ENCODE measurements at regions not wholly inside any gene's neighbourhood (a gene's known extent, or its start where the extent isn't known, plus 50 kb on each side); places are given as distances from the start of the nearest gene placed in this dataset.

DNA sequence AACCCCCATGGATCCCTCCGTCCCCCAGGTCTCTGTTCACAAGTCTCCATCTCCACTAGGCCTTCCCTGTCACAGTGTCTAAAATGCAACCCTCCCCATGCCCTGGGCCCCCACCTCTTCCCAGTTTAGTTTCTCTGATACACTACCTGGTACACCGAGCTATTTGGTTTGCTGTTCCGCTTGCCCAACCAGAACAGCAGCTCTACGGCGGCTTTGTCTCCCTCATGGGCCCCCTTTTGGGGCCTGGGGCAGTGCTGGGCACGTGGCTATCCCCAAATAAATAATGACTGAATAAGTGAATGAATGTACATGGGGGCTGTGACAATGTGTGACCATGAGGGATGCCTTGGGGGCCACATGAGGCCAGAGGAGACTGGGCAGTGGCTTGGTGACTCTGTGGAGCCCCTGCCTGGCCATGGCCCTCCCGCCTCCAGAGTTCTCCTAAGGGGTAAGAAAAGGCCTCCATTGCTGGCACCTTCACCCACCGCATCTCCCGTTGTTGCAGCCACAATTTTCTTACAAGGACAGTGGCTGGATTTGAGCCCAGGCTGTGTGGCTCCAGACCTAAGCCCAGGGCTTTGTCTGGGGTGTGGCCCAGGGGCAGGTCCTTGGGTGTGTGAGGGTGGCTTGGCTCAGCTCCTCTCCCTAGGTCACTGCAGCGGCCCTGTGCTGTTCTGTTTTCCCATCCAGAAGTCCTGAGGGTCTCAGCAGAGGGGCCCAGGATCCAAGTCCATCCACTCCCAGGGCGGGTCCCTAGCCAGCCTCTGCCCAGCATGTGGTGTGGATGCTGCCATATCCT is 408.5 kb upstream of the SULF2 start:
- no peaks in the 10 kb centered on the region for H3K9me3 Mint-ChIP-seq
- H3K4me1 Mint-ChIP-seq, result no peaks in the 10 kb centered on the region
- ATAC-seq (replicated peaks), result no peak
- no peak overlapping the region for H3K4me3 Mint-ChIP-seq
- peaks cover 16 to 19% of the 10 kb centered on the region in 2 donors for H3K27me3 Mint-ChIP-seq
- no peak overlapping the region for H3K27ac Mint-ChIP-seq
- no peak for DNase-seq
- peaks cover 0 to 2% of the 10 kb centered on the region in 2 donors for H3K36me3 Mint-ChIP-seq

DNA sequence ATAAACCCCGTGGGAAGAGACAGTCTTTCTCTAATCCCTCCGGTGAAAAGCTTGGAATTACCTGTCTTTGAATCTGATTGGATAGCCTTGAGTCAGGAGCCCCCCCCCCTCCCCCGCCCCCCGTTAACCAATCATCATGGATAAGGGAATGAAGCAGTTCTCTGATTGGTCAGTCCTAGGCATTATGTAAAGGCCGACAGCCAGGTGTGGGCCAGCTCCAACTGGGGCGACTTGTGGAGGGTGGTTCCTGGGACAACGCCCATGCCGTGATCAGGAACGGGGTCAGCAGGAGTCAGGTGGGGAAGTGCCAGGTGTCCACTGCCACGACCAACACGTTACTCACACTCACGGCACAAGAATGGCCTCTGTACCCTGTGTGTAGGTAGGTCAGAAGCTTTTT is 406.8 kb upstream of the SULF2 start:
- Mint-ChIP-seq H3K27ac (no peak overlapping the region), H3K9me3 (peaks cover 0 to 2% of the 10 kb centered on the region in 2 donors), H3K27me3 (peaks cover 19 to 25% of the 10 kb centered on the region in 2 donors), H3K36me3 (peaks cover 0 to 3% of the 10 kb centered on the region in 2 donors), H3K4me3 (no peak overlapping the region), H3K4me1 (no peaks in the 10 kb centered on the region)
- DNase-seq (no peak), ATAC-seq (replicated peaks) (no peak)

- no peak for DNase-seq
- H3K27me3 Mint-ChIP-seq, result peaks cover 22 to 32% of the 10 kb centered on the region in 2 donors
Measured at GRCh38 chr20:48191200-48191599, 405.9 kb upstream of the SULF2 start.

DNA sequence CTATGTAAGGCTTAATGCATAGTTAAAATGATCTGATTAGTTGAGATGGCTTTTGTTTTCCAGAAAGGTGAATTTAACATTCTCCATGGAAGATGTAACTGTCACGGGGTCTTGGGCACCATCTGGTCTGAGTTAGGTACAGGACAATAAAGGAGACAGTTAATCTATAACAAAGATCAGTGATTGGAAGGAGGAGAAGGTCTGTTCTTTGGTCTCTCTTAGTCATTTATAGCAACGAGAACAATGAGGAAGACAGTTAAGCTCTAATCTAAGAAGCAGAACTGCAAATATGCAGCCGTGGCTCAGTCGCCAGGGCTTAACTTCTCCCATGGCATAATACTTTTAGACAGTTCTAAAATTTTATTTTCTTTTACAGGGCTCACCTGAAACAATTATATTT is 405.5 kb upstream of the SULF2 start:
- ATAC-seq (replicated peaks) (no peak), DNase-seq (no peak)
- Mint-ChIP-seq H3K36me3 (peaks cover 0 to 3% of the 10 kb centered on the region in 2 donors), H3K4me1 (no peaks in the 10 kb centered on the region), H3K27ac (no peak overlapping the region), H3K9me3 (peaks cover 0 to 2% of the 10 kb centered on the region in 2 donors), H3K4me3 (no peak overlapping the region), H3K27me3 (peaks cover 20 to 33% of the 10 kb centered on the region in 2 donors)

More at GRCh38 chr20:48191200-48191599, 405.9 kb upstream of the SULF2 start:
- Mint-ChIP-seq H3K9me3 (peaks cover 0 to 2% of the 10 kb centered on the region in 2 donors), H3K27ac (no peak overlapping the region), H3K36me3 (peaks cover 0 to 3% of the 10 kb centered on the region in 2 donors), H3K4me1 (no peaks in the 10 kb centered on the region), H3K4me3 (no peak overlapping the region)
- ATAC-seq (replicated peaks), result no peak

DNA sequence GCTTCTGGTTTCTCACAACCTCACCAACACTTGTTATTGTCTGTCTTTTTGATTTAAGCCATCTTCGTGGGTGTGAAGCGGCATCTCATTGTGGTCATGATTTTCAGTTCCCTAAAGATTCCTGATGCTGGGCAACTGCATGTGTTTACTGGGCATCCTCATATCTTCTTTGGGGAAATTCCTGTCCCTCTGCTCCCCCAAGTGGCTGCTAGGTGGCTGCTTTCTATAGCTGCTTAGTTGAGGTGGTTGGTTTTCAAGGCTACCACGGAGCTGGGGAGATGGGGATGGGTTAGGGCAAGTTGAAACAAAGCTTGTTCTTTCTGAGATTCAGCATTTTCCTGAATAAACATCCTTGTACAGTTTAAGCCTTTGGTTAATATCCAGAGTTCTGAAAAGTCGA is 403.9 kb upstream of the SULF2 start:
- Mint-ChIP-seq H3K27ac (no peak overlapping the region), H3K4me1 (no peaks in the 10 kb centered on the region), H3K36me3 (peaks cover 0 to 3% of the 10 kb centered on the region in 2 donors), H3K9me3 (peaks cover 0 to 2% of the 10 kb centered on the region in 2 donors), H3K27me3 (peaks cover 14 to 27% of the 10 kb centered on the region in 2 donors), H3K4me3 (no peak overlapping the region)
- peak; percentile 5 for DNase-seq
- ATAC-seq (replicated peaks), result peak; percentile 62 to 80

GRCh38 chr20:48187851-48188250 is 402.6 kb upstream of the SULF2 start:
- DNase-seq (no peak), ATAC-seq (replicated peaks) (no peak)
- Mint-ChIP-seq H3K27me3 (peaks cover 9 to 17% of the 10 kb centered on the region in 2 donors), H3K9me3 (peaks cover 0 to 2% of the 10 kb centered on the region in 2 donors), H3K4me1 (no peaks in the 10 kb centered on the region), H3K36me3 (peaks cover 0 to 3% of the 10 kb centered on the region in 2 donors), H3K27ac (no peak overlapping the region), H3K4me3 (no peak overlapping the region)

- Mint-ChIP-seq H3K27ac (no peak overlapping the region), H3K4me3 (no peak overlapping the region), H3K36me3 (peaks cover 0 to 3% of the 10 kb centered on the region in 2 donors), H3K4me1 (no peaks in the 10 kb centered on the region), H3K9me3 (peaks cover 0 to 2% of the 10 kb centered on the region in 2 donors), H3K27me3 (peaks cover 9 to 17% of the 10 kb centered on the region in 2 donors)
- DNase-seq (no peak), ATAC-seq (replicated peaks) (no peak)
Measured at GRCh38 chr20:48186915-48187314, 401.6 kb upstream of the SULF2 start.

GRCh38 chr20:48186447-48186846 is 401.2 kb upstream of the SULF2 start:
- Mint-ChIP-seq H3K27ac (no peak overlapping the region), H3K9me3 (peaks cover 0 to 3% of the 10 kb centered on the region in 2 donors), H3K4me3 (no peak overlapping the region), H3K36me3 (peaks cover 0 to 5% of the 10 kb centered on the region in 2 donors), H3K27me3 (peaks cover 12 to 21% of the 10 kb centered on the region in 2 donors), H3K4me1 (no peaks in the 10 kb centered on the region)
- ATAC-seq (replicated peaks) (no peak), DNase-seq (no peak)

- peaks cover 0 to 8% of the 10 kb centered on the region in 2 donors for H3K36me3 Mint-ChIP-seq
- H3K9me3 Mint-ChIP-seq, result peaks cover 5 to 8% of the 10 kb centered on the region in 2 donors
- no peaks in the 10 kb centered on the region for H3K4me1 Mint-ChIP-seq
- peaks cover 13 to 24% of the 10 kb centered on the region in 2 donors for H3K27me3 Mint-ChIP-seq
- H3K4me3 Mint-ChIP-seq, result no peak overlapping the region
- H3K27ac Mint-ChIP-seq, result no peak overlapping the region
- DNase-seq, result no peak
- no peak for ATAC-seq (replicated peaks)
Measured at GRCh38 chr20:48184229-48184628, 398.9 kb upstream of the SULF2 start.

GRCh38 chr20:48181261-48181935 is 396.1 kb upstream of the SULF2 start:
- Mint-ChIP-seq H3K36me3 (peaks cover 0 to 6% of the 10 kb centered on the region in 2 donors), H3K4me1 (no peaks in the 10 kb centered on the region)

DNA sequence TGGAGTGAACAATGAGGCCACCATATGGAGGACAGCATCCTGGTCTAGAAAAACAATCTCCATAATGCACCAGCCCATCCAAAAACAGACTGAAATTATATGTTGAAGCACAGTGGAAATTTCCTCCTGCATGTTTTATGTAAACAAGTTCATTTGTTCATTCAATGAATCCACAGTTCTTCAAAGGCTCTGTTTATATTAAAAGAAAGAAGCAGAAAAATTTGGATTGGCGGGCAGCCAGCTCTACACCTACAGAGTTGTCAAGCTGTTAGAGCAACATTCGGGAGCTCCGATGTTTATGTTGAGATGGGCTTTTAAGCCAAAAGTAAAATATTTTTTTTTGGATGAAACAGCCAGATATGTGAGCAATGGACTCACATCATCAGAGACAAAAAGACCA is 395.3 kb upstream of the SULF2 start:
- peaks cover 4 to 24% of the 10 kb centered on the region in 2 donors for H3K27me3 Mint-ChIP-seq
- peaks cover 0 to 6% of the 10 kb centered on the region in 2 donors for H3K36me3 Mint-ChIP-seq
- H3K9me3 Mint-ChIP-seq, result peaks cover 3 to 8% of the 10 kb centered on the region in 2 donors
- ATAC-seq (replicated peaks) (no peak), DNase-seq (no peak)
- no peak overlapping the region for H3K4me3 Mint-ChIP-seq
- H3K27ac Mint-ChIP-seq, result no peak overlapping the region
- no peaks in the 10 kb centered on the region for H3K4me1 Mint-ChIP-seq

More at GRCh38 chr20:48181261-48181935, 396.1 kb upstream of the SULF2 start:
- no peak overlapping the region for H3K4me3 Mint-ChIP-seq
- H3K27me3 Mint-ChIP-seq, result peaks cover 7 to 26% of the 10 kb centered on the region in 2 donors
- H3K27ac Mint-ChIP-seq, result no peak overlapping the region
- ATAC-seq (replicated peaks) (no peak), DNase-seq (no peak)
- H3K9me3 Mint-ChIP-seq, result peaks cover 3 to 8% of the 10 kb centered on the region in 2 donors

GRCh38 chr20:48180024-48180423 is 394.7 kb upstream of the SULF2 start:
- Mint-ChIP-seq H3K27ac (no peak overlapping the region), H3K27me3 (peaks cover 4 to 24% of the 10 kb centered on the region in 2 donors)
- no peak for DNase-seq

GRCh38 chr20:48178633-48179032 is 393.4 kb upstream of the SULF2 start:
- Mint-ChIP-seq H3K9me3 (peaks cover 3 to 8% of the 10 kb centered on the region in 2 donors), H3K27me3 (peaks cover 4 to 24% of the 10 kb centered on the region in 2 donors), H3K4me3 (no peak overlapping the region), H3K27ac (no peak overlapping the region), H3K4me1 (no peaks in the 10 kb centered on the region), H3K36me3 (peaks cover 0 to 6% of the 10 kb centered on the region in 2 donors)
- DNase-seq (no peak), ATAC-seq (replicated peaks) (no peak)

More at GRCh38 chr20:48180024-48180423, 394.7 kb upstream of the SULF2 start:
- Mint-ChIP-seq H3K4me1 (no peaks in the 10 kb centered on the region), H3K36me3 (peaks cover 0 to 6% of the 10 kb centered on the region in 2 donors), H3K9me3 (peaks cover 3 to 8% of the 10 kb centered on the region in 2 donors), H3K4me3 (no peak overlapping the region)
- ATAC-seq (replicated peaks), result no peak

DNA sequence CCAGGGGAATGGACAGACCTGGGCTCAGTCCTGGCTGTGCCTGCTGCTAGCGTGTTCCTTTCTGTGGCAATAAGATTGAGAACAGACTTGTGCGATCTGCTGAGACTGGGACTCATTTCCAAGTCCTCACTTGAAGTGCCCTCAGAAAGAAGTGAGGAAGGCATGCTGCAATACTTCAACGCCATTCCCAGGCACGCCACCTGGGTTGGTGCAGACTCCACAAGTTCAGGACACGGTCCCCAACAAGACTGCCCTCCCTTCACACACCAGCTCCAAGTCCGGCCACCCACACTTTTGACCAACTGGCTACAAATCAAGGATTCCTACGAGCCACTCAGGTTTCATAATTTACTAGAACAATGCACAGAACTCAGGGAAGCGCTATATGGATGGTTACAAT is 391.8 kb upstream of the SULF2 start:
- Mint-ChIP-seq H3K4me1 (no peaks in the 10 kb centered on the region), H3K27ac (no peak overlapping the region), H3K9me3 (peaks cover 4 to 8% of the 10 kb centered on the region in 2 donors), H3K36me3 (peaks cover 0 to 6% of the 10 kb centered on the region in 2 donors), H3K4me3 (no peak overlapping the region), H3K27me3 (peaks cover 13 to 36% of the 10 kb centered on the region in 2 donors)
- no peak for ATAC-seq (replicated peaks)
- no peak for DNase-seq

All from stimulated activated naive B cell treated with anti-CD40 and anti-IgM and Interleukin-4, amounts not matched to agents 10 μg/mL and 1 μg/mL and 100 μg/mL, for 72 hours (primary cell).